Adrenal gland (tissue), 5 donors: ENCODE measurements at regions not wholly inside any gene's neighbourhood (a gene's known extent, or its start where the extent isn't known, plus 50 kb on each side); places are given as distances from the start of the nearest gene placed in this dataset.

ENCODE experiments used
- POLR2A ChIP-seq, 2 donors: fragments of 450-650 bp; IDR thresholded peaks; one replicate each; pipeline ENCODE4 v1.6.1; 2017; ENCODE audit warnings: antibody characterized with exemption in 2 of 2, mild to moderate bottlenecking in 2 of 2, moderate library complexity in 1 of 2
- TF ChIP-seq, protein P1 (sequence below), 6 experiments: fragments of 450-650 bp in 4 of 6; fragments of 200-600 bp in 2 of 6; sonication (generic) in 1 of 6; IDR thresholded peaks; 1 replicate in 5 of 6; 2 replicates in 1 of 6; pipeline versions ENCODE4 v1.5.1 to v1.8.0; 2016 to 2021; ENCODE audit warnings: antibody characterized with exemption in 6 of 6, mild to moderate bottlenecking in 2 of 6, moderate library complexity in 1 of 6
- donor health status: DM: no; HTN: no; CAD: no.

DNA sequence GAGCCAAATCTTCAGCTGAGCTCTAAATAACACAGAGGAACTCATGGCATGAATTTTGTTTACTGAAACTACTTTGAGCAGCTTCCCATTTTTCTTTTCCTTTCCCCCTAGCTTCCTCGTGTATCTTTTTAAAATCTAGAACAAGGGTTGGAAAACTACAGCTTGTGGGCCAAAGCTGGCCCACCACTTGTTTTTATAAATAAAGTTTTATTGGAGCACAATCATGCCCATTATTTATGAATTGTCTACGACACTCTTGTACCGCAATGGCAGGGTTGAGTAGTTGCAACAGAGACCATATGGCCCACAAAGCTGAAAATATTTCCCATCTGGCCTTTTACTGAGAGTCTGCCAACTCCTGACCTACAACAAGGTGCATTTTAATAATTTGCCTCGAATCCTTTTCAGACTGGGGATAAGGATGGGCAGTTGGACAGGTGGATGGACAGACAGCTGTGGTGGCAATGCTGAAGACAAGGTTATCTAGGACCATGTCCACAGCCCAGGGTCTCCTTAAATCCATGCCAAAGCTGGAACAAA, 87.7 kb downstream of the RMI2 start:
- TF ChIP-seq, protein P1, sequence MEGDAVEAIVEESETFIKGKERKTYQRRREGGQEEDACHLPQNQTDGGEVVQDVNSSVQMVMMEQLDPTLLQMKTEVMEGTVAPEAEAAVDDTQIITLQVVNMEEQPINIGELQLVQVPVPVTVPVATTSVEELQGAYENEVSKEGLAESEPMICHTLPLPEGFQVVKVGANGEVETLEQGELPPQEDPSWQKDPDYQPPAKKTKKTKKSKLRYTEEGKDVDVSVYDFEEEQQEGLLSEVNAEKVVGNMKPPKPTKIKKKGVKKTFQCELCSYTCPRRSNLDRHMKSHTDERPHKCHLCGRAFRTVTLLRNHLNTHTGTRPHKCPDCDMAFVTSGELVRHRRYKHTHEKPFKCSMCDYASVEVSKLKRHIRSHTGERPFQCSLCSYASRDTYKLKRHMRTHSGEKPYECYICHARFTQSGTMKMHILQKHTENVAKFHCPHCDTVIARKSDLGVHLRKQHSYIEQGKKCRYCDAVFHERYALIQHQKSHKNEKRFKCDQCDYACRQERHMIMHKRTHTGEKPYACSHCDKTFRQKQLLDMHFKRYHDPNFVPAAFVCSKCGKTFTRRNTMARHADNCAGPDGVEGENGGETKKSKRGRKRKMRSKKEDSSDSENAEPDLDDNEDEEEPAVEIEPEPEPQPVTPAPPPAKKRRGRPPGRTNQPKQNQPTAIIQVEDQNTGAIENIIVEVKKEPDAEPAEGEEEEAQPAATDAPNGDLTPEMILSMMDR (IDR thresholded peaks at IDR 0.05): no peak
- no peak for TF ChIP-seq POLR2A (IDR thresholded peaks at IDR 0.05)
